GM19397 (cell line): ENCODE measurements at regions not wholly inside any gene's neighbourhood (a gene's known extent, or its start where the extent isn't known, plus 50 kb on each side); places are given as distances from the start of the nearest gene placed in this dataset.
"Not testable (repeated sequence)": the region's sequence is repeated elsewhere in the genome, so short reads cannot be mapped to it uniquely, and the experiment has no call there.

Experiments
- ATAC-seq: cut with Tn5 transposase; IDR thresholded peaks from one replicate; pipeline ENCODE4 v1.9.1; 2021; ENCODE audit warnings: mild to moderate bottlenecking, moderate library complexity; ENCODE audit not compliant: unreplicated experiment

DNA sequence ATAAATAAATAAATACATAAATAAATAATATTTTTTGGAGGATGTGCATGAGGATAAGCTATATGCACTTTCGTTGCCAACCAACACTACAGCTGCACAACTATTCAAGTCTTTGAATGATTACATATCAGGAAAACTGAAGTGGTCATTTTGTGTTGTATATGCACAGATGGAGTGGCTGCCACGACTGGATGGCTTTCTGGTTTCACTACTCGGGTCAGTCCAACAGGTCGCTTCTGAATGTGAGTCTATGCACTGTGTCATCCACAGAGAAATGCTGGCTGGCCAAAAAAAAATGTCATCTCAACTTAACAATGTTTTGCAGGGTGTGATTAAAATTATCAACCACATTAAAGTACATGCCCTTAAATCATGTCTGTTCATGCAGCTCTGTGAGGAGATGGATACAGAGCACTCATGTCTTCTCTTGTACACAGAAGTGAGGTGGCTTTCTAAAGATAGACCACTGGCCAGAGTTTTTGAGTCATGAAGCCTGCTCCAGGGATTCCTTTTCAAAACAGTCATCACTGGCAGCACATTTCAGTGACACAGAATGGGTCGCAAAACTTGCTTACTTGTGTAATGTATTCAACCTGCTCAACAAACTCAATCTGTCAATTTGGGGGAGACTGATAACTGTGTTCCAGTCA, 589.8 kb upstream of the CYLC2 start:
- no peak for ATAC-seq

DNA sequence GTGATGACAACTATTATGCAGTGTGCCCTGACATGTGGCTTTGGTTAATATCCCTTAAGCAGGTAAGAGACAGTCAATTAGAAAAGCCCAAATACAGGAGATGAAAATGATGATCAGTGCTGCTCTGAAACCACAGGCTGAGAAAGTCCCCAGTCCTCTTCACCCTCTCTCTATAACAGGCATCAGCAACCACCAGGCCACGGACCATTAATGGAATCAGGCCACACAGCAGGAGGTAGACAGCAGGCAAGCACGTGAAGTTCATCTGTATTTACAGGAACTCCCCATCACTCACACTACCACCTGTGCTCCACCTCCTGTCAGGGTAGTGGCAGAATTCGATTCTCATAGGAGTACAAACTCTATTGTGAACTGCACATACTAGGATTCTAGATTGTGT, 591.6 kb upstream of the CYLC2 start:
- no peak for ATAC-seq

DNA sequence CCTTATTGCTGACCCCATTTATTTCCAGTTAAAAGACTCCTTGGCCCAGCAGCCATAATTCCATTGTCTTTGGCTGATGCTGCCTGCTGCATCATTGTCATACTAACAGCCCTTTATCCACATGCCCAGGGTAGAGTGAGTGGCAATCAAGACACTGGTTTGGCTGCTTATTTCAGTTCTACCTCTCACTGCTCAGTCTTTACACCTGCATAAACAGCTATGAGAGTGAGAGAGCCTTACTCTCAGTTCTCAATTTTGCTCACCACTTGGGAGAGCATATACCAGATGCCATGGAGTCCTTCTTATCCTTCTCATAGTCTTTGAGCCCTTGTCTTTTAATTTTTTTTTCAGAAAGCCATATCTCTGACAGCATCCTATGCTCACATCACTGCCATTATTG, 596.9 kb upstream of the CYLC2 start:
- no peak for ATAC-seq

DNA sequence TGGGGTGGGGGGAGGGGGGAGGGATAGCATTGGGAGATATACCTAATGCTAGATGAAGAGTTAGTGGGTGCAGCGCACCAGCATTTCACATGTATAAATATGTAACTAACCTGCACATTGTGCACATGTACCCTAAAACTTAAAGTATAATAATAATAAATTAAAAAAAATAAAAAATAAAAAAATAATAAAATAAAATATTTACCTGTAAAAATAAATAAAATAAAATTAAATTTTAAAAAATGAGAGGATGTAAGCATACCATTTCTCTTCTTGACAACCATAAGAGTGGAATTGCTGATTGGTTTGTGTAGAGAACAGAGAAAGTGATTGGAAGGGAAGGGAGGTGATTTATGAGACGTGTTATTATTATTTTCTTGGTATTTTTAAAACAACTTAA, 609.5 kb upstream of the CYLC2 start:
- not testable (repeated sequence) for ATAC-seq

DNA sequence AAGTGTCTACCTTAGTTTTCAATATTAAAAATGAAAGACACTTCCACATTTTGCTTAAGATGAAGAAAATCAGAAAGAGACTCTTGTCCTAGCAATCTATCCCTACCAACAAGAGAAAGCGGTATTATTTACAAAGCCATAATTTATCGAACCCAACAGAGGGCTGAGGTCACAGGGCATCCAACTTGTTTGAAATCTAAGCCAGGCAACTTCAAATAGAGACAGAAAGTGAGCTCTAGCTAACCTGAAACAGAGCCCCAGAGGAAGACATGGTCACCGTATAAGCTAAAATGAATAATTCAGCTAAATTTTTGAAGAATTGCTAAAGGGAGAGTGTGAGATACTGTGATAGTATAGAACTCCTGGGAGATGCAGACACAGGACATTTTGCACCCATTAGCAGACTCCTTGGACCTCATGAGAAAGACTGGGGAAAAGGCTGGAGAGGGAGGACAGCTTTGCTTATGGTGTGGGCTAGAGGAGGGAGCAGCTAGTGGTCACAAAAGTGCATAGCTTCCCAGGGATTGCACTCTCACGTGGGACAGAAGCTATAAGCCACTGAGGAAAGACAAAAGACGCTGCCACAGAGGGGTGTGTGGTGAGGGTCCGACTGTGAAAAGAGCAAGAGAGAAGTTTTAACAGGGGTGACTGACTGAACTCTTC, 624.2 kb upstream of the GRIN3A start:
- no peak for ATAC-seq

DNA sequence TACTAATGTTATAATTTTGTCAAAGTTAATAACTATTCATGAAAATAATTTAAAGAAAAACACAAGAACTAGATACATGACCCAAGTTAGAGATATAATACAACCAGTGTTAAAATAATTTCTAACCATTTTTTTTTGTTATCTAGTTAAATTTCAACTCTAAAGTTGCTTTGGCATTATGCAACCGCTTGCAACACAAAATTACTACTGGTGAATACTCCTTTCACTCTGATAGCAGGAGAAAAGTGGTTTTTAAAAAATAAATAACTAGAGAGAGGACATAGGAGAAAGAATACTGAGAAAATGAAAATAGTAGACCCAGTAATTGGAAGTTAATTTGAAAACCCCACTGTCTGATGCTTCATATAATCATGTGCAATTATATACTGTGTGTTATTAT, 622.4 kb upstream of the GRIN3A start:
- ATAC-seq, result no peak

DNA sequence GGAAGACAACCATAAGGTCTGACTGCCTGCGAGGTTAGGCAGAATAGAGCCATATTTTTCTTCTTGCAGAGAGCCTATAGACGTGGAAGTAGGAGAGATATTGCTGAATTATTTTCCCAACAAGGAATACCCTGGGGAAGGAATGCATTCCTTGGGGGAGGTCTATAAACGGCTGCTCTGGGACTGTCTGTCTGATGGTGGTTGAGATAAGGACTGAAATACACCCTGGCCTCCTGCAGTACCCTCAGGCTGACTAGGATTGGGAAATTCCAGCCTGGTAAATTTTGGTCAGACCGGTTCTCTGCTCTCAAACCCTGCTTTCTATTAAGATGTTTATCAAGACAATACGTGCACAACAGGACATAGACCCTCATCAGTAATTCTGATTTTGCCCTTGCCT, 617.5 kb upstream of the GRIN3A start:
- ATAC-seq, result no peak

DNA sequence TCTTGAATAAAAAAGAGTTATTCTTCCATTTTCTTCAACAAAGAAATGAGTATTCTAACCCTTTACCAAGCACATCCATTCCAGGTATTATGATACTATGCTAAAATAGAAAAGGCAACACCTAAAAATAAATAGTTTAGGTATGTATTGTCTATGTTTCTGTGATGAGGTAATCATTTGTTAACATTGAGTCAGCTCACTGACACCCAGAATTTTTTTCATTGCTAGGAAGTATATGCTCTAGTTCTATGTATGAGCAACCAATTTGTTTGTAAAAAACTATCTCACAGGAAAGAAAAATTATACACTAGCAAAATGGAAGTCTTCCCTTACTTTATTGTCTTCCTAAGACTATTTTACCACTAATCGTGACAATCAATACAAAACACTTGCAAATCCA, 615.6 kb upstream of the GRIN3A start:
- ATAC-seq, result no peak

DNA sequence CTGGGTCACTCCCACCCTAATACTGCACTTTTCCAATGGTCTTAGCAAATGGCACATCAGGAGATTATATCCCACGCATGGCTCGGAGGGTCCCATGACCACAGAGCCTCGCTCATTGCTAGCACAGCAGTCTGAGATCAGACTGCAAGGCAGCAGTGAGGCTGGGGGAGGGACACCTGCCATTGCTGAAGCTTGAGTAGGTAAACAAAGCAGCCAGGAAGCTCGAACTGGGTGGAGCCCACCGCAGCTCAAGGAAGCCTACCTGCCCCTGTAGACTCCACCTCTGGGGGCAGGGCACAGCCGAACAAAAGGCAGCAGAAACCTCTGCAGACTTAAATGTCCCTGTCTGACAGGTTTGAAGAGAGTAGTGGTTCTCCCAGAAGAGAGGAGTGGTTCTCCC, 599.0 kb upstream of the GRIN3A start:
- not testable (repeated sequence) for ATAC-seq

DNA sequence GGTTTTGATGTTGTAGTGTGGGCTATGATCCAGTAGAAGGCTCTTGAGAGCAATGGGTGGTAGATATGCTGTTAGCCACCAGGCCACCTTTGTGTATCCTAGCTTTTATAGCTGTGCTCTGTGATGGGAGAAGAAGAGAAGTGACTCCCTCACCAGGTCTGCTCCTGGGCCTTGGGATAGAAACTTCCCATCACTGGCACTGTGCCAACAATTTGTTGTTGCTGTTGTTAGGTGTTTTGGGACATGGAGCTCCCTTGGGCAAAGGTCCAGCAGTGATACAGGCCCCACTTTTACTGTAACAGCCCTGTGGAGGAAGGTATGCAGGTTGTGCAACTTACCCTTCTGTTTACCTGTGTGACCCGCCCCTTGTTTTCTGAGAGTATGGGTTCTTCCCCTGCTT, 570.9 kb upstream of the GRIN3A start:
- no peak for ATAC-seq

DNA sequence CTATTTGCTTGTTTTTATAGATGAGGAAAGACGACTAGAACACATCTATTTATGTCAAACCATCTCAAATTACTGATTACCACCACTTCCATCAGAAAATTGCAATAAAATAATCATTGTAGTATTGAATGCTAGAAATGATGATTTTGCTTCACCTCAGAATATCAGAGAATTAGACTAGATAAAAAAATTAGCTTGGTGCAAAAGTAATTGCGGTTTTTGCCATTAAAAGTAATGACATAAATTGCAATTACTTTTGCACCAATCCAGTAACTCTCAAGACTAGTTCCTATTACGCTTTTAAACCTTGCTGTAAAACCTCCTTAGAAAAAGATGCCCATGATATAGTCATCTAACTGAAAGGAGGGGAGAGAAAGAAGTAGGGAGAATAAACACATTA, 556.7 kb upstream of the GRIN3A start:
- ATAC-seq, result no peak

DNA sequence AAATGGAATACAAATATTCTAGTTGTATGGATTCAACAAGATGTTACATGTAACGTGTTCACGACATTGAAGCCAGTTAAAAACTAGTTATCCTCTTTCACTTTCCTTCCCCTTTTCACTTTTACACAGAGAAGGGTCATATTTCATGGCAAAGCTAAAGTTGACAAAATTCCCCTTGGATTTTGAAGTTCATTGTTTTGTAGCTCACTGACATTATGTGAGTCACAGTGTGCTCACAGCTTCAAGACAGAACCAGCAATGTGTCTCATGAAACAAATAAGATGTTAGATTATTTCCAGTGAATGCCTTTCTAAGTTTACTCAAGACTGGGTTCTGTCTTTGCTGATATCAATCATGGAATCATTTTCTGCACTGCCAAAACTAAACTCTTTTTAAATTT, 535.5 kb upstream of the GRIN3A start:
- ATAC-seq, result no peak

DNA sequence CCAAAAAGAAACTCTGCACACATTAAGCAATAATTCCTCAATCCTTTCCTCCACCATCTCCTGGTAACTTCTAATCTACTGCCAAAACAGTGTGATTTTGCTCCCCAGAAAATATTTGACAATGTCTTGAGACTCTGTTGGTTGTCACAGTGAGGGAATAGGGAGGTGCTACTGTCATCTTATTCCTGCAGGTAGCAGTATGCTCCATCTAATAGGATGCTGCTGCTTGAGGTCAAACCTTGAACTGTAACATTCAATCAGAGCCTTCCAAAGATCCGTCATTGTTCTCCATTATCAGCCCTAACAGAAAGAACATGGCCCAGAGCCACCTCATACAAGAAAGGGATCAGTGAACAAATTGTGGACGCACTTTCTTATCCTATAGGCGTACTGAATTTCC, 514.7 kb upstream of the GRIN3A start:
- no peak for ATAC-seq

DNA sequence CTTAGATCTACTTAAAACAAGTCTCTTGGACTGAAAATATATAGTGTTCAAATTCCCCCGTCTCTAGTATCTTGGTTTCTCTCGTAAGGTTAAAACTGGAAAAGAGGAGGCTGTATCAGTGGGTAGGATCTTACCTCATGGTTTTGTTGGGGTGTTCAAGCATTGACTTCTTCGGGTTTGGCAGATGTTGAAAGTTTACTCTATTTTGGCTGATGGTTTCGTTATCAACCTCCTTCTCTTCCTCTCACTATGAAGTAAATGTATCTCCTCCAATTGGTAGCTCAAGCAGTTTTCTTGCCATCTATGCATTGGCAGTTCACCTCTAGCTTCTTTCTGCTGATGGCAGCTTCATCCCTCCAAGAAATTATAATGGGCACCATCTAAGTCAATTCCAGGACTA, 506.5 kb upstream of the GRIN3A start:
- no peak for ATAC-seq

DNA sequence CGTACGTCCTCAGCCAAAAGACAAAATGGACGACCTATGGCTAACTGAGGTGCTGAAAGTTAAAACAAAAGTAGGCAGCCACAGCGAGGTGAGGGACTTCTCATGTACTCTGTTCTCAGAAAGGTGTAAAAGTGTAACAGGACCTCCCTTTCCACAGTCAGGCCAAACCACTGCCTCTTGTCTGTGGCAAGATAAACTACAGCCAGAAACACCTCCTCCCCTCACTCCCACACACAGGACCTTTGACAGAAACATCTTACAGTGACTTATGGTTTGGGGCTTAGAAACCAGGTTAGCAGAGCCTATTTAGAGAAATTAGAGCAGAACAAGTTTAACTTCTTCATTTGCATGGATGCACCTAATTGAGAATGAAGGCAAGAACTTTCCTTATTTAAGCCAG, 499.1 kb upstream of the GRIN3A start:
- no peak for ATAC-seq

DNA sequence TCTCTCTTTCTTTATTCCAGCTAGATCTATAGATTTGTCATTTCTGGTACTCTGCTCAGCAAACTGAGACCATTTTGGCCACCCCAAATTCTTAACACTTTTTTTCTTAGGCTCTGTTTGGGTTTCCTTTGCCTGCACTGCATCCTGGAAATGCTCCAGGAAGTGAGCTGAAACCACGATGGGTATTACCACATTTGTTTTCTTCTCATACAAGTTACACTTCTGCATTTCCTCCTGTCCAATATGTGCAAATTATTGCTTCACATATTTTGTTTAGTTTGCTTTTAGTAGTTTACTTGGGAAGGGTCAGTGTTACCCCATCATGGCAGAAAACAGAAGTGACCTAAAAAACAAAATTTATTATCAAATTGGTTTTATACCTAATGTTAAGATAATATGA, 498.6 kb upstream of the GRIN3A start:
- no peak for ATAC-seq

DNA sequence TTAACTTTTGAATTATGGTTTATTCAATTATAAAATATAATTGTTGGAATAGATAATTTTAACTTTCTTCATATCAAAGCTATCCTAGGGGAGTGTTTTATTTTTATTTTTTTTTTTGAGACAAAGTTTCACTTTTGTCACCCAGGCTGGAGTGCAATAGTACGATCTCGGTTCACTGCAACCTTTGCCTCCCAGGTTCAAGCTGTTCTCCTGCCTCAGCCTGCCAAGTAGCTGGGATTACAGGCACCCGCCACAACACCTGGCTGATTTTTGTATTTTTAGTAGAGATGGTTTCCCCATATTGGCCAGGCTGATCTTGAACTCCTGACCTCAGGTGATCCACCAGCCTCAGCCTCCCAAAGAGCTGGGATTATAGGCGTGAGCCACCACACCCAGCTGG, 489.0 kb upstream of the GRIN3A start:
- not testable (repeated sequence) for ATAC-seq

DNA sequence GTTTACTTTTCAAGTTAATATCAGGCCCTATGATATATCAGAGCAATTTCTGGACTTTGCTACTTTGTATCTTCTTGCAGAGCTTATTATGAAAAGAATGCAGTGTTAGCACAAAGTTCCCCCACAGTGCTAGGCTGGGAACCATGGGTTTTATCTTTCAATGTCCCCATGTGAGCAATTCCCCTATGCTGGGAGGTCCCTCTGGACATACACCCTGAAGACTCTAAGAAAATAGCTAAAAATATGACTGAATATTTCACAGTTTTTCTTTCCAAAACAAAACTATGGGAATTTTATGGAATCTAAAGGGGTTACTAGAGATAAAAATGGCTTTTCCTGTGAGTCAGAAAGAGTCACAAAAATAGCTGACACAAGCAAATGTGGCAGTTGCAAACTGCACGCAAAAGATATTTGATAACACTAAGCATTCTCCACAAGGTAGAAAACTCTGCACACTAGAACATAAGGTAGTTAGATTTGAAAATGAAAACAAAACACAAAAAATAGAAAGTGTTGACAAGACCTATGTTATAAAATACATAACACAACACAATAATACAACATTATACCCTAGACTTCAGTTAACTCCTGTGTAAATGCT, 487.5 kb upstream of the GRIN3A start:
- ATAC-seq, result no peak

DNA sequence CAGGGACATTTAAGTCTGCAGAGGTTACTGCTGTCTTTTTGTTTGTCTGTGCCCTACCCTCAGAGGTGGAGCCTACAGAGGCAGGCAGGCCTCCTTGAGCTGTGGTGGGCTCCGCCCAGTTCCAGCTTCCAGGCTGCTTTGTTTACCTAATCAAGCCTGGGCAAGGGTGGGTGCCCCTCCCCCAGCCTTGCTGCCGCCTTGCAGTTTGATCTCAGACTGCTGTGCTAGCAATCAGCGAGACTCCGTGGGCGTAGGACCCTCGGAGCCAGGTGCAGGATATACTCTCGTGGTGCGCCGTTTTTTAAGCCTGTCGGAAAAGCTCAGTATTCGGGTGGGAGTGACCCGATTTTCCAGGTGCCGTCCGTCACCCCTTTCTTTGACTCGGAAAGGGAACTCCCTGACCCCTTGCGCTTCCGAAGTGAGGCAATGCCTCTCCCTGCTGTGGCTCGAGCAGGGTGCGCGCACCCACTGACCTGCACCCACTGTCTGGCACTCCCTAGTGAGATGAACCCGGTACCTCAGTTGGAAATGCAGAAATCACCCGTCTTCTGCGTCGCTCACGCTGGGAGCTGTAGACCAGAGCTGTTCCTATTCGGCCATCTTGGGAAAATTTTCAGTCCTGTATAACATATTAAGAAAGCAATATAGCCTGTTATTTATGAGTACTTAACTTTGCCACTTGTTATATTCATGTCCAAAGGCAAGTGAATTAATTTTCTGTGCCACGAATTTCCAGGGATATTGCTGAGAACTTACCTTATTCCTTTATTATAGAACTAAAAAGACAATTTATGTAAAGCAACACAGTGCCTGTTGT, 485.1 kb upstream of the GRIN3A start:
- not testable (repeated sequence) for ATAC-seq

DNA sequence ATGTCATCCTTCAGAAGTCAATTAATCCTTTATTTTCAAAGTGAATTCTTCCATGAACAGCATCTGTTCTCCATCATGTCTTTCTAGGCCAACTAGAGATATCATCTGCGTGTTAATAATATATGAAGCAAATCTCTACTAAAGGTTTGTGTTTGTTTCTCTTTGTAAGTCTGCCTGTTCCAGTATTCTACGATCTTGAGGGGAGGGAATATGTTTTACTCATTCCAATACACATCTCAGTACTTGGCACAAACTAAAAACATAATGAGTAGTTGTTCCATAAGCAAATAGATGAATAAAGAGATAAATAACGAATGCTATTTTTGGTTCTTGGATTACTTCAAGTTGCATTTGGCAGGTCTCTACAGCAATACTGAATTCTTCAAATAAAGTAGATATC, 470.7 kb upstream of the GRIN3A start:
- no peak for ATAC-seq

DNA sequence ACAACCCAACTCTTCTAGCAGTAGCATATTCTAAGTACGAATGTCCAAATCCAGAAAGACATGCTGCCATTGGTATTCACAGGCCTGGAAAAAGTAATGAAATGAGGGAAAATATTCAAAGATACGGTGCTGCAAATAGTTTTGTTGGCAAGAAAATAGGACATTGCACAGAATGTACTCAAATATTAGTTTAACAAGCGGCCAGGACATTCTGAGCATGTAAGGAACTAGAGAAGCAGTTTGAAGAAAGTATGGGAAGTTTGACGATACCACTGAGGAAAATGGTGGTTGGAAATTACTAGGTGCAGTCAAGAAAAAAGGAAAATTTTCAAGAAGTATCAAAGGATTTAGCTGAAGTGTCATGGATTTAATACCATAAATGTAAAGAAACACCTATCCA, 468.0 kb upstream of the GRIN3A start:
- no peak for ATAC-seq

DNA sequence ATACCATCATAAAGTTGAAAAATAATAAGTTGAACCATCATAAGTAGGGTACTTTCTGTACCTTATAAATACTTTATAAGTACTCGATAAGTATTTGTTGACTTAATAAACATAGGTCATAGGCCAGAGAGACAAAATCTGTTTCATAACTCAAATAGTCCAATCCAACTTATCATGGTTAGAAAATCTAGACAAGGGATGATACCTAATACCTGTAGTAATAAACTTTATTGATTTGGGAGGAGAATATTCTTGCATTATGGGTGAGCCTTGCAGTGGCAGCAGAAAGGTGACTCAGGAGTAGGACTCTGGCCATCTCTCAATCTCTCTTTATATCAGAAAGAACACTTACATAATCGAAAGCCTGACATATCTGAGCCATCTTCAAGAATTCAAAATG, 466.8 kb upstream of the GRIN3A start:
- ATAC-seq, result no peak
